ENCODE measurements at regions not wholly inside any gene's neighbourhood (a gene's known extent, or its start where the extent isn't known, plus 50 kb on each side); places are given as distances from the start of the nearest gene placed in this dataset.
"Not testable (repeated sequence)": the region's sequence is repeated elsewhere in the genome, so short reads cannot be mapped to it uniquely, and the experiment has no call there.

DNA sequence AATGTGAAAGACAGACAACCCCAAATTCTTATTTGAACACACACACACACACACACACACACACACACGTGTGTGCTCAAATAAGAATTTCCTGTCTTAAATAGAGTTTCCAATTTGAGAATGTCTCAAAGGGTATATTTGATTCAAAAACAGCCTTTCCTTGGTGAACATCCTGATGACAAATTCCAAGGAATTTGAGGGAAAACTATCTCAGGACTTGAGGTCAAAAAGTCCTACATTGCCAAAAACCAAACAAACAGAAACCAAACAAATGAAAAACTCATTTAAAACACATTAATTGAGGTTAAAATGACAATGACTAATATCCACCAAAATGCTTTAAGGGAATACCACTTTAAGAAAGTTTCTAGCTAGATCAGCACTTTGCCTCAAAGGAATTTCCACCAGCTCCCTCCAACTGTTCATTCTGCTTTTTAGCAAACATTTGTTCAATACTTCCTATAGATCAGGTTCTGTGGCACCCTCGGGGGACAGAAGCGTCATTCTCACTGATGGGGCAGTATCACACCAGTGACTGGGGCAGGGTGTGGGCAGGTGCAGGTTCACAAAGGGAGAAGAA, 232.1 kb upstream of the TRIB2 start:
- no peak for DNase-seq

DNA sequence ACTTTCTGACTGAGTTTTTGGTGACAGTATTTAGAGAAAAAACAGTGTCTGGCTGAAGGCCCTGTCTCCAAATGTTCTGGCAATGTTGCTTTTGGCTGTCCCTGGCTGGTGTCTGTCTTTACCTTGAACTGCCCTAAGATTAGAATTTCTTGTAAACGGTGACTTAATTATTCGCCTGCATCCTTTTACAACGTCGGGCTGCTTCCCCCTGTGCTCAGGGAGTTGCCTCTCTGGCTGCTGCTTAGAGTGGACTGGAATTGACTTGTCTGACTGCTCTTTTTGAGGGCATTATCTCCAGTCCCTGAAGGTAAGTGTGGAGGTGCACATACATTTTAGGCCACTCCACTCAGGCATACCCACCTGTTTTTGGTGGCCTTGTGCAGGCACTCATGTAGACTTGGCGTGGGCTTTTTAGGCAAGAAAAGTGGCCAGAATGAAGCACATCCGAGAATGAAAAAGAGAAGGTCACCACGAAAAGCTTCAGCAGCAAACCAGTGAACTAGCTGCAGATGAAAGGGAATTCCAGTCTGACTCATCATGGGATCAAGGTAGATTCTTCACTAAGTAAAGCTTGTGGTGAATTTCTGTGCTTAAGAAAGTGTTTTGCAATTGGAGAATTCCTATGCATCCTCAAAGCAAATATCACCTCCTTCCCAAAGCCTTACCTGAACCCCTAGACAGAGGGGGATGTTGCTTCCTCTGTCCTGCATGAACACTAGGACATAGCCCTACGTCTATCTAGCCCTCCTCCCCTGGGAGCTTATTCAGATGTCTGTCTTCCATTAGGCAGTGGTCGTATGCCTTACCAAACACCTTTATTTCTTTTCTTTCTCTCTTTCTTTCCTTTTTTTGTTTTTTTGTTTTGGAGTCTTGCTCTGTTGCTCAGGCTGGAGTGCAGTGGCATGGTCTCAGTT, 230.3 kb upstream of the TRIB2 start:
- no peak for DNase-seq

DNA sequence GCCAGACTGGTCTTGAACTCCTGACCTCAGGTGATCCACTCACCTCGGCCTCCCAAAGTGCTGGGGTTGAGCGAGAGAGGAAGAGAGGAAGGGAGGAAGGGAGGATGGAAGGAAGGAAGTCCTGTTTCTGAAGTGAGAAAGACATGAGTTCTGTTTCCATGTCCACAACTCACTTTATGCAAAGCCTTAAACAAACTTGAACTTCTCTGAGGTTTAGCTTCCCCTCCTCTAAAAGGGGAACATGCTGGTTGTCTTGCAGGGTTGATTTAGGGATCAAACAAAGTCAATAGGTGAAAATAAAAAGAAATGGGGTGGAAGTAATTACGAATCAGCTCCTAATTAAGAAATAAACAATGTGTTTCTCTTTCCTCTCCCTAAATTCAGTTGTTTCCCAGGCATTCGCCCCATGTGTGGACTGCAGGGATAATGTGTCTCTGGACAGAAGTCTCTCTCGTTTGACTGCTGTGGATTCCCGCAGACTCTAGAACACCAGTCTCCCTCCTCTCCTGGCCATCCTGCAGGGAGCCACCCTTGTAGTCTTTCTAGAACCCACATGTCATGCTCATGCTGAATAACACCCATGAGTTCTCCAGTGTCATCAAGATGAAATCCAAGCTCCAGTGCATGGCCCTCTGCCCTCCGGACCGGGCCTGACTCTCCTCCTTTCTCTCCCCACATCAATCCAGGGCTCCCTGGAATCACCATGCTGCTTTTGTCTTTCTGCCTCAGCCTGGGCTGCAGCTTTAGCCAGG, 229.3 kb upstream of the TRIB2 start:
- DNase-seq = no peak

DNA sequence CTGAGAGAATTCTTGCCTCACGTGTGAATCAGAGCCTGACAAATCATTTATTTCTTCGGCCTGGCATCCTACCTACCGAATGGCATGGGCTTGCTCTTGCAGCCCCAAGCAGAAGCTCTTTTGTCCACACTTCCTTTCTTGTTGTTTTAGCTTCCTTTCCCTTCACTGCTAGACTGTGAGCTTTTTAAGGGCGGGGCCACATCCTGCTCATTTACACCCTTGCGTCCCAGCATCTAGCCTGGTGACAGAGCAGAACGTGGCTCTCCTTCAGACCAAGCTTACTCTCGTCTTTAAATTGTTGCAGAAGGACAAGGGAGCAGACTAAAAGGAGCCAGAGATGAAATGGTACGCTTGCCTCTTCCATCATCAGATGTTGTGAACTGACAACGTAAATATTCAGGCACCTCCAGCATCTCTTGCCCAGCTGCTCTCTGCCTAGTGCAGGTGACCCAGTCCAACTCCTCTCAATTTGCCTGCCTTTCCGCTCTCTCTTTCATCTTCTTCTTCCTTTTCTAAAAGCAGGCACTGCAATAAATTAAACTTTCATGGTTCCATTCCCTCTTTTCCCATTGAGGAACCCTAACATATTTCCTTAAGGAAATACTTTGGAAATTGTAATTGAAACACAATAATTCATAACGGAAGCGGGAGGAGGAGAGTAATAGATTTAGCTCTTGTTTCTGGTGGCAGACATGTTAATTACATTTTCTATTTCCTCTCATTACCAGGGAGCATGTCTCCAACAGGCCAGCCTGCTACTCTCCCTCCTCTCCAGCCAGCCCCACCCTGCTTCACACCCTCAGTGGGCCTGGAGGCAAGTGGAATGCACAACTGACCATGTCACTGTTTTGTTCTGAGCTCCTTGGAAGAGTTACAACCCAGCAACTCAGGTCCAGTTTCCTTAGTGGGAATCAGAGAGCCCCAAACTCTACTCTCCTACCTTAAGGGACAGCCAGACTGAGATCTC, 228.1 kb upstream of the TRIB2 start:
- no peak for DNase-seq

DNA sequence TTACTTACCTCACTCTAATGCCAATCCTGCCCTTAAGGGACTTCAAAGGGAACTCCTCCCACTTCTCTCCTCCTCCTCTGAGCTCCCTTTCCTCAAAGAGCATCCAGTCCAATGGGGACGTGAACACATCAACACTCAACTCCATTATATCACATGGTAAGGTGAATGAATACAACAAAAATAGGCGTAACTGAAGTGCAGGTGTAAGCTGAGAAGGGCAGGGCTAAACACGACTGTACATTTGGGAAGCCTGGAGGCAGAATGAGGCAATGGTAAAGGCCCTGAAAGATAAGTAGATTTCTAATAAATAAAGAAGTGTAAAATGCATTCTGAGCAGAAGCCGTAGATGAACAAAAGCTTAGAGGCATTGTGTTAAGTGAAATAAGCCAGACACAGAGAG, 226.1 kb upstream of the TRIB2 start:
- DNase-seq = no peak

DNA sequence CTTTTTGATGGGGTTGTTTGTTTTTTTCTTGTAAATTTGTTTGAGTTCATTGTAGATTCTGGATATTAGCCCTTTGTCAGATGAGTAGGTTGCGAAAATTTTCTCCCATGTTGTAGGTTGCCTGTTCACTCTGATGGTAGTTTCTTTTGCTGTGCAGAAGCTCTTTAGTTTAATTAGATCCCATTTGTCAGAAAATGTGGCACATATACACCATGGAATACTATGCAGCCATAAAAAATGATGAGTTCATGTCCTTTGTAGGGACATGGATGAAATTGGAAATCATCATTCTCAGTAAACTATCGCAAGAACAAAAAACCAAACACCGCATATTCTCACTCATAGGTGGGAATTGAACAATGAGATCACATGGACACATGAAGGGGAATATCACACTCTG, 224.4 kb upstream of the TRIB2 start:
- not testable (repeated sequence) for DNase-seq

DNA sequence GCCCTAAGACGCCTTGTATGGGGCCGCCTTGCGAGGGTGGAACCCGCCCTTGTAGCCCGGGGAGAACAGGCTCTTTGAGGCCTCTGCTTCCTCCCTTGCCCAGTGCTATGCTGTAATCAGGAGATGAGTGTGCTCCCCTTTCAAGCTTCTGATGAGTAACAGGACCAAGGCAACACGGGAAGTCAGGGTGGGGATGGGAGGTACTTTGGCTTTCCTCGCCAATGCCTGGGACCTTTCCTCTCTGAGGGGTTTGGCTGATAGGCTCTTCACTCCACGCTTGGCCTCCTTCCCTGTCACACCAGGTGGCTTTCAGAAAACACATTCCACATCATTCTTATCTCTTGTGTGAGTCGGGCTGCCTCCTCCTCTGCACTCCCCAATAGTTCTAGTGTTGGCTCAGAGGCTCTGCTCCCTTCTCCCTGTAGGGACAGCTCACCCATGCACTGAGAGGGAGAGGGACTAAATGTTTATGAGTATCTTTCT, 223.7 kb upstream of the TRIB2 start:
- no peak for DNase-seq

DNA sequence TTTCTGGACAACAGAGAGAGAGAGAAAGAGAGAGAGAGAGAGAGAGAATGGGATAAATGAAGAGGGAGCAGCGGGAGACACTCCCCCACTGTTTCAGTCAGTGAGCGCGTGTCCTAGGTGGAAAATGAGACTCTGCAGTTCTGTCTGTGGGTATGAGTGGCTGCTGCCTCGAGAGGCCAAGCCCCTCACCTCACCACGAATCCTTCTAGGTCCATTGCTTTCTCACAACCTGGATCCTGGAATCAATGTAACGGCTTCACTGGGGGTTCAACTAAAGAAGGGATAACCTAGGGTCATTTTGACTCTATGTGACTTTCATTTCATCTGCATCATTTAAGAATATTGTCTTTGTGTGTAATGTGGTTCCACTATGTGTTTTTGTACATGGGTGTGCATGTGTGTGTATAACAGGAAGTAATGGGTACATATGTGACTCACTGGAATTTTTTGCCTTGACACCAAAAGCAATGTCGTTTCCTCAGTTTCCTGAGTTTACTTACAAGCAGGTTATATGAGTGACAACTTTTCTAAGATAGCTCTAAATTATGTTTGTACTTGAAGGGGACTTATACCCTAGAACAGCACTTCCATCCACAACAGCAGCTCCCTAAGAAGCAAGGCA, 221.4 kb upstream of the TRIB2 start:
- DNase-seq = no peak

DNA sequence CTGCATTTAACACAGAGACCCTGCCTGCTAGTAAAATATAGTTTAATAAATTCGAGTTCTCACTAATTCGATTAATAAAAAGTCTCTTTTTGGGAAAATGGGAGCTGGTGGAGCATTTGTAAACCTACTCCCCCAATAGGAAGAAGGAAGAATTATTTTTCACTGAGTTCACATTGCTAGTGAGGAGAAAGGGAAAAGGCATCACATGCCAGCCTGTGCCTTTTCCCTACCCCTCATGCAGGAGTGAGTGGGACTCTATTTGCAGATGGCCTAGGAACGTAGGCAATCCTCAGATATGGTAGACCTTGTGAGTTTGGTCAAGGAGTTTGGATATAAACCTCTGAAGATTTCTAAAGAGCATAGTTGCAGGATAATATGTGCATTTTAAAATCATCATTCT, 218.4 kb upstream of the TRIB2 start:
- no peak for DNase-seq

DNA sequence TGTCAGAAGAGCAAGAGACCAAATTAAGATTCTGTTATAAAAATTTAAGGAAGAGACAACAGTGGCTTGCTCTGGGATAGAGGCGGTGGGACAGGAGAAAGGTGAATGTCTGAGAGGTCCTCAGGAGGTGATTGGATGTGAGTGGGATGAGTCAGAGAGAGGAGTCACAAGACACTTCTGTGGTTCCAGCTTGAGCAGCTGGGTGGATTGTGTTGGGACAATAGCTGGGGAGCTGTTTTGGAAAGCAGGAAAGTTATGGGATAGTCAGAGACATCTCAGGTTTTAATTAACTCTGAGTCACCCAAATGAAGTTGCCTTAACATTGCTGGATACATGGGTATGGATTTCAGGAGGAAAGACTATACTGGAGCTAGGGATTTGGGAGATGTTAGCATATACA, 218.0 kb upstream of the TRIB2 start:
- no peak for DNase-seq

DNA sequence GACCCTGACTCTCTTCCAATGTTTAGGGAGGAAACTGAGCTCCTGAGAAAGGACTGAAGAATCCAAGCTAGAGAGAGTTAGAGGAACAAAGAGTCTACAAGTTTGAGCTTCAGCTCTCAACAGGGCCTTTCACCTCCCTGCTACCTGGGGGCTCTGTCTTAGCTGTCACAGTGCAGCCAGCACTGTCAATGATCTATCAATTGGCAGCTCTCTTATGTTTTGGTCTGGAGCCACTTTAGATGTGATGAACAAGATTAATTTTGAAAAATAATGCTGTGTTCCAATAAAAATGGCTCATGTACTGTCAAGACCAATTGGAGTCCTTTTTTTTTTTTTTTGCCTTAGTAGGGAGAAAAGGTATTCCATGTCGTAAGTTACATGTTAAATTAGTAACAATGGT, 215.8 kb upstream of the TRIB2 start:
- no peak for DNase-seq

DNA sequence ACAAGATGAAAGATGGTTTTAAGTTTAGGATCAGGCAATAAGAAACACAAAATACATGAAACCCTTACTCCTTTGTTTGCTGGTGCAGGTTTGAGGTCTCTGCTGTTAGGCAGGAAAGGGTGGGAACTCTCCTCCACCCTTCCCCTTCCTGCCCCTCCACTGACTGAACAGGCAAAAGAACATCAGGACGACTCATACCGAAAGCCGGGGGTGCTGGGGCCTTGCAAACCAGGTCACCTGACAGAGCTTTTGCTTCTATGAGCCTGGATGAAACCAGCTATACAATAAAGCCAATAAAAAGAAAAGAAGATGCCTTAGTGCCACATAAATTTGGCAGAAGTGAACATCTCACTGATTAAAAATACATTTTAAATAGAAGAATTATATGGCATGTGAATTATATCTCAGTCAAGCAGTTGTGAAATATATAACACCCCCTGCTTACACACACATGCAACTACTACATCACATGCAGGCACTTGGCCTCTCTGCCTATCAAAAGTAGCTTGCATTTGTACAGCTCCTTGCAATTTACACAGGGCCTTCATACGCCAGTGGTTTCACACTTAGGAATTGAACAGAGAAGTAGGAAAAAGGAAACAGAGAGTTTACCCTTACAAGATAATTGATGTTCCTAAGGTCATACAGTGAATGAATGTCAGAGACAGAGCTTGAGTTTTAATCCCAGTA, 215.1 kb upstream of the TRIB2 start:
- no peak for DNase-seq

DNA sequence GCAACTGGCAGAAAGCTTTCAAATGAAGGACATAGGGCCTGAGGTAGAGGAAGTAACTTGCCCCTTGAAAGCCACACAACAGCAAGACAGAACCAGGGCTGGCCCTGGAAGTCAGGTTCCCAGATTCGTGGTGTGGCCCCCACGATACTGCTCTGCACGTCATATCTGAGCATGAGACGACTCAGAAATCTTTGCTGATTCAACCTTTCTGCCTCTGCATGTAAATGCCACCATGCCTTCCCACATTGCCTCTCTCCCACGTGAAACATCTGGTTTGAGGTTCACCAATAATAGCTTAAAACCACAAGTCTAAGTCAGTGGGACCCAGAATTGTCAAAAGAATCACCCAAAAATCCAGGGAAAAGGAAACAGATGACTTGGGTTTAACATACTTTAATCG, 214.0 kb upstream of the TRIB2 start:
- DNase-seq = no peak

DNA sequence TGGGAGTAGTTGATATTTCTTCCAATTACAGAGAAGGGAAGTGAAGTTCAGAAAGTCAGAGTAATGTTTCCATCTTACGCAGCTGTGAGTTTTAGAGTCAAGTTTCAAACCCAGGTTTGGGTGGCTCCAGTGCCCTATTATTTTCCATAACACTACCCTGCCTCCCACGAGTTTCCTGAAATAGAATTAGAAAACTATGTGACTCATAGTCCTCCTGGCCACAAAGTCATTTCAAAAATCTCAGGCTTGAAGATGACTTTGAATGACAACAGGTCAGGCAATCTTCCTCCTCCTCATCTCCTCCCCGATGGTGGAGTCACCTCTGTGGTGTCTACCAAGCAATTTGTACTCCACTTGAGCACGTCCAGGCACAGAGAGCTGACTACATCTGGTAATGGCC, 212.3 kb upstream of the TRIB2 start:
- no peak for DNase-seq

DNA sequence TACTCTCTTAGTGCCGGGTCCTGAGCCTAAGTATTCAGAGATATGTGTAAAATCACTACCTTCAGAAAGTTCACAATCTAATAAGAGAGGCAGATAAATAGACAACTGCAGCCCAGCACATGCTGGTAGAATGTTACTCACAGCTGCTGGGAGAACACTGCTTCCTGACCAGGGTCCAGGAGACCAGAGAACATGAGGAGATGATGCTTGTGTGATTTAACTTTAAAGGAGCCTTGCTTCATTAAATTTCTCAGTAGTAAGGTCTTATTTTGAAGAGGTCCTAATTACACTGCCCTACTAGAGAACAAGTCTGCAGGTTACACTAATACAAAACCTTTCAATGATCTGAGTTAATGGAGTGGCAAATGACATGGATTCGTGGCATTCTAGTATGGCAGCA, 209.9 kb upstream of the TRIB2 start:
- no peak for DNase-seq

DNA sequence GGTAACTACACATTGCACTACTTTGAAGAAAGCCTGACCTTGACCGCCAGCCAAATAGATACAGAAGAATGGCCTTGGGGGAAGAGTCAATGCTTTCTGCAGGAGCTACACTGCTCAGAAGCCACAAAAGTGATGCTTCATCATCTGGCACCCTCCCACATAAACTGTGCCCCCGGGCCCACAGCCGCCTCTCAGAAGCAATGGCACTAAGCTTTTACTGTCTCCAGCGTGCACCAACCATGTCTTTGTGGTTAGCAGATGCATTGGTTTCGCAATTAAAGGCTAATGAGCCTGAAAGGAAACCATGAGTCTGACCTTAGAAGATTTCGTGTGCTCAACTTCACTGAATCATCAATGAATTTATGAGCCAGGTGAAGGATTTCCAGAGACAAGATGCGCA, 209.4 kb upstream of the TRIB2 start:
- DNase-seq = peak; percentile 68

DNA sequence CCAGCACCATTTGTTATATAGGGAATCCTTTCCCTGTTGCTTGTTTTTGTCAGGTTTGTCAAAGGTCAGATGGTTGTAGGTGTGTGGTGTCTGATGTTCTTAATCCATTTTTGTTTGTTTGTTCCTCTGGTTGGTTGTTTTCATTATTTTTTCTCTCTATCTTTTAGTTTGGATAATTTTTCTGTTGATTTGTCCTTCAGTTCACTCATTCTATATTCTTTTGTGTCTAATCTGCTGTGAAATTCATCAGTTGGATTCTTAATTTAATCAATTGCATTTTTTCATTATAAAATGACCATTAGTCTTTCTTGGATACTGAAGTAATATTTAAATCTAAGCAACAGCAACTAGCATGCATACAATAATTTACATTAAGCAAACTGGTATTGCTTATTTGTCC, 206.7 kb upstream of the TRIB2 start:
- no peak for DNase-seq

DNA sequence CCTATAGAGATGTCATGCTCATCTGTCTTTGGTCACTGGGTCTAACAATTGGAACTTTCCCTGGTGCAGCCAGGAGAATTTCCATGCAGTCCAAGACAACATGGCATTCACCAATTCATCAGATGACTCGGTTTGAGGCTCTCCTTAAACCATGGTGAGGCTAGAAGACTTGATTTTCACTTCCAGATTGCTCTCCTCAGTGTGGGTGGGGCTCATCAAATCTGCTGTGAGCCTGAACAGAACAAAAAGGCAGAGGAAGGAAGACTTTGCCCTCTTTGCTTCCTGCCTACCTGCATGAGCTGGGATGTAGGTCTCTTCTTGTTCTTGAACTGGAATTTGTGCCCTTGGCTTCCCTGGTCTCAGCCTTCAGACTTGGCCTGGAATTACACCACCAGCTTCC, 203.4 kb upstream of the TRIB2 start:
- DNase-seq = no peak

DNA sequence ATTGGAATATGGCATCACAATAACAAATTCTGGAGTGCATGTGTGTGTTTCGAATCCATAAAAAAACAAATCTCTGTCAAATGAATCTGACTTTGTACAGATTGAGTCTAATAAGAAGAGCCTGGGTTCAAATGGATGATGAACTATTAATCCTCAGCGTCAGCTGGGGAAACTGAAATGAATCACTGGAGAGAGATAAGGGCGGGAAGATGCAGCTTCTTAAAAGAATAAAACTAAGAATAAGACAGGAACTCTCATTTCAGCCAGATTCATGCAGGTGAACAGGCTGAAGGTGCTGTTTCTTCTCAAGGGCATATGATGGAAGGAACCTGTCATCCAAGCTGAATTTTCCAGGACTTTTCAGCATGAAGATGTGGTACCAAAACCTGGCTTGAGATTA, 202.6 kb upstream of the TRIB2 start:
- no peak for DNase-seq

DNA sequence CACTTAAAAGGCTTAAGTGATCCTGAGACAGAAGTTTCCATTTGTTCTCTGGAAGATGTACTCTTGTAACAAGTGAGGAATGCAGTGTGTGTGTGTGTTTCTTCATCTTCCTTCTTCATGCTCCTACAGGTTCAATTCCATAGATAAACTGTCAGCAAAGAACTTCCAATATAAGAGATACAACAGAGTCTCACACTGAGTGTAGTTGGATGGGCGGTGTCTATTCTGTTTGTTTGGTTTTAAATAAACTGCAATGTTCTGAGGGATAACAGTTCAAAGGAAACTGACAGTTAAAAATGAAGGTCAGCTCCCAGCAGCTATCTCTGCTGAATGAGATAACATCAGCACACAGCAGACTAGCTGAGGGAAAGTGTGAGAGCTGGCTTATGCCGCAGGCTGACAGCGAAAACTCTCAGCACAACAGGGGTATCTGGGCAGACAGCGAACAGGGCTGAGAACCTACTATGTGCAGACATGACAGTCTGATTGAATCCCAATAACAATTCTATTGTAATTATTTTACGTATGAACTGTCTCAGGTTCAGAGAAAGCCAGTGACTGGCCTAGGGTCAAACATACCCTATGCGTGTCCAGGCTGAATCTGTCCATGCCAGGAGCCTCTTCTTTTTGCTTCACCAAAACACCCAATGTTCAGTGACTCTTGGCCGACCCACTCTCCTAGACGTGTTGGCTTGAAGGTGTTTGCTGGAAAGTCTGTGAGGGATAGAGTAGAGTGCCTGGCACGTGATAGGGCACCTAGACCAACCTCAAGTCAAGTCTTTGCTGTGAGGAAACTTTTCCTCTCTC, 201.9 kb upstream of the TRIB2 start:
- no peak for DNase-seq

DNA sequence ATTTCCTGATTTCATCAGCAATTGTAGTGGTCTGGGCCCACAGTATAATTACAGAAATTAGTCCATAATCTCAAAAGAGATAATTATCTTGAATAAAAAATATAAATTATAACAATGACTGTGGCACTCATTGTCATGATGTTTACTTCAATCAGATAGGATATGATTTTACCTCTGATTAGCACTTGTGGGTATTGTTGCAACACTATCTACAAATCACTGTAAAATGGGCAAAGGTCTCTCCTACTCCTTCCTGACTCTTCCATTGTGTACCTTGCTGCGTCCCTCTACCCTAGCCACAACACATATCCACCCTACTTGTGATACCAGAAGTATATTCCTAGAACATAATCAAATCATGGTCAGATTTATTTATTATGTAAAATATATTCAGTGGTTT, 200.9 kb upstream of the TRIB2 start:
- DNase-seq = no peak

All from NCI-H187 treated with DMSO at 0.1 percent for 48 hours (cell line).